ENCODE measurements at regions not wholly inside any gene's neighbourhood (a gene's known extent, or its start where the extent isn't known, plus 50 kb on each side); places are given as distances from the start of the nearest gene placed in this dataset.

DNA sequence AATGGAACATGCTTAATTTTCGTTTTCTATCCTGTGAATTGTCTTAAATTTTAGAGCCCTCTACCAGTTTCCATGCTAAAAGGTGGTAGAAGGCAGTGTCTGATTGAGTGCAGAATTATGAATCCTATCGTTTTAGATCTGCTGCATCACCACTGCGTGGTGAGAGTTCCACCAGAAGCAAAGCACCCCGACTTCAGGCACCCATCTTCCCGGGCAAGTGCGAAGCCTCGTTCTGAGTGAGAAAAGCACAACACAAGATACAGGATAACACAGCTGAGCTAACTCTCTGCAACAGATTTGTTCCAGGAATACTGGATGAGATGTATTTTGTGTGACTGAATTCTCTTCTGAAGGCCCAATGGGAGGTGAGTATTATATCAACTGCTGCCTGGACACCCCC is 471.5 kb downstream of the EIPR1 start:
- no peak overlapping the region for H3K4me2 ChIP-seq (ENCODE audit: low read length)
- peaks cover 10% of the 10 kb centered on the region for H3K4me1 ChIP-seq (ENCODE audit: control insufficient read depth, low read length)
- no peak overlapping the region for H3K4me3 ChIP-seq (ENCODE audit: low read length)
- no peaks in the 10 kb centered on the region for H3K79me2 ChIP-seq (ENCODE audit: control insufficient read depth, low read length)
- no peaks in the 10 kb centered on the region for H4K20me1 ChIP-seq (ENCODE audit: control insufficient read depth, insufficient read depth, low read depth, low read length)
- no peak overlapping the region for H3K27ac ChIP-seq (ENCODE audit: low read depth, low read length)
- no peaks in the 10 kb centered on the region for H3K36me3 ChIP-seq (ENCODE audit: control insufficient read depth, low read length)
- H3K9me3 ChIP-seq (ENCODE audit: control insufficient read depth, insufficient read depth, low read length): no peaks in the 10 kb centered on the region
- peaks cover 2% of the 10 kb centered on the region; the same call in 1 of the 2 replicates for H3F3A ChIP-seq (ENCODE audit: control insufficient read depth, insufficient read depth)
- no peaks in the 10 kb centered on the region for H3K27me3 ChIP-seq (ENCODE audit: control insufficient read depth, low read length)
- no peaks in the 10 kb centered on the region for H3K9me2 ChIP-seq (replicated peaks; ENCODE audit: control insufficient read depth, low read length)
- TF ChIP-seq, protein P1, sequence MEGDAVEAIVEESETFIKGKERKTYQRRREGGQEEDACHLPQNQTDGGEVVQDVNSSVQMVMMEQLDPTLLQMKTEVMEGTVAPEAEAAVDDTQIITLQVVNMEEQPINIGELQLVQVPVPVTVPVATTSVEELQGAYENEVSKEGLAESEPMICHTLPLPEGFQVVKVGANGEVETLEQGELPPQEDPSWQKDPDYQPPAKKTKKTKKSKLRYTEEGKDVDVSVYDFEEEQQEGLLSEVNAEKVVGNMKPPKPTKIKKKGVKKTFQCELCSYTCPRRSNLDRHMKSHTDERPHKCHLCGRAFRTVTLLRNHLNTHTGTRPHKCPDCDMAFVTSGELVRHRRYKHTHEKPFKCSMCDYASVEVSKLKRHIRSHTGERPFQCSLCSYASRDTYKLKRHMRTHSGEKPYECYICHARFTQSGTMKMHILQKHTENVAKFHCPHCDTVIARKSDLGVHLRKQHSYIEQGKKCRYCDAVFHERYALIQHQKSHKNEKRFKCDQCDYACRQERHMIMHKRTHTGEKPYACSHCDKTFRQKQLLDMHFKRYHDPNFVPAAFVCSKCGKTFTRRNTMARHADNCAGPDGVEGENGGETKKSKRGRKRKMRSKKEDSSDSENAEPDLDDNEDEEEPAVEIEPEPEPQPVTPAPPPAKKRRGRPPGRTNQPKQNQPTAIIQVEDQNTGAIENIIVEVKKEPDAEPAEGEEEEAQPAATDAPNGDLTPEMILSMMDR (IDR thresholded peaks at IDR 0.05; ENCODE audit: low read depth, low read length, poor library complexity, severe bottlenecking): no peak
- no peak for TF ChIP-seq EZH2phosphoT487 (IDR thresholded peaks at IDR 0.05; ENCODE audit: borderline replicate concordance, low read length)

GRCh38 chr2:2904721-2905350 is 472.8 kb downstream of the EIPR1 start:
- no peaks in the 10 kb centered on the region for H4K20me1 ChIP-seq (ENCODE audit: control insufficient read depth, insufficient read depth, low read depth, low read length)
- H3K9me2 ChIP-seq (replicated peaks; ENCODE audit: control insufficient read depth, low read length): no peaks in the 10 kb centered on the region
- TF ChIP-seq, protein P1 (IDR thresholded peaks at IDR 0.05; ENCODE audit: low read depth, low read length, poor library complexity, severe bottlenecking): no peak
- no peak for TF ChIP-seq EZH2phosphoT487 (IDR thresholded peaks at IDR 0.05; ENCODE audit: borderline replicate concordance, low read length)
- peaks cover 2% of the 10 kb centered on the region; the same call in 1 of the 2 replicates for H3F3A ChIP-seq (ENCODE audit: control insufficient read depth, insufficient read depth)
- H3K27ac ChIP-seq (ENCODE audit: low read depth, low read length): no peak overlapping the region
- peaks cover 14% of the 10 kb centered on the region for H3K4me1 ChIP-seq (ENCODE audit: control insufficient read depth, low read length)
- no peak overlapping the region for H3K4me2 ChIP-seq (ENCODE audit: low read length)
- no peaks in the 10 kb centered on the region for H3K27me3 ChIP-seq (ENCODE audit: control insufficient read depth, low read length)
- no peaks in the 10 kb centered on the region for H3K36me3 ChIP-seq (ENCODE audit: control insufficient read depth, low read length)
- no peak overlapping the region for H3K4me3 ChIP-seq (ENCODE audit: low read length)
- no peaks in the 10 kb centered on the region for H3K79me2 ChIP-seq (ENCODE audit: control insufficient read depth, low read length)
- H3K9me3 ChIP-seq (ENCODE audit: control insufficient read depth, insufficient read depth, low read length): no peaks in the 10 kb centered on the region

DNA sequence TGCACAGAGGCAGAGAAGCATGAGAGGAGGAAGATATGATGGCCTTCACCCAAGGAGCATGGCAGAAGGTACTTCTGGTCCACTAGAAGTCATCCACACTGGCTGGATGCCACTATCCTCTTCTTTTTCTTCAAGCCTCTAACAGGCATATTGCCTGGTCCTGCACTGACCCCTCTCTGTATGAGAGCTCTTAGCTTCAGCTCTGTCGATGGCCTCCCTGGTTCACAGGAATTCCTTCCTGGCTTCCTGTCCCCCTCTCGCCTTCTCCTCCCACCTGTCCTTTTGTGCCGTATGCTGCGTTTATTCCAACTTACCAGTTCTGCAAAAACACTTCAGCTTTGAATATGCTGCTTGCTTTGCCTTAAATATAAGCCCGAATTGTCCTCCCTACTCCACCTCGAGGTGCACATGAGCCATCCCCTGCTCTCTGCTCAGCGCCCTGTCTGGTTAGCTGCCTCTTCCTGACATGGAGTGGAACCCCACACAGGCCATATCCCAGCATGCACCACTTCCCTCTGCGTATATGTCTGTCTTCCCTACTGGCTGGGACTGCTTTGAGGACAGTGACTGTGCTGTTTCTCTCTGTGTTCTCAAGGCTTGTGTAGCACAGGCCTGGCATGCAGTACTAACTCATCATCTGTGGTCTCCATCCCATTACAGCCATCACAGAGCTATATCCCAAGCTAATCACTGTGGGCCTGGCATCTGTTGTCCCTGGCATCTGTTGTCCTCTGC is 474.9 kb downstream of the EIPR1 start:
- H3K4me2 ChIP-seq (ENCODE audit: low read length): no peak overlapping the region
- H3K9me3 ChIP-seq (ENCODE audit: control insufficient read depth, insufficient read depth, low read length): no peaks in the 10 kb centered on the region
- no peaks in the 10 kb centered on the region for H4K20me1 ChIP-seq (ENCODE audit: control insufficient read depth, insufficient read depth, low read depth, low read length)
- no peak overlapping the region for H3K27ac ChIP-seq (ENCODE audit: low read depth, low read length)
- peaks cover 22% of the 10 kb centered on the region for H3K4me1 ChIP-seq (ENCODE audit: control insufficient read depth, low read length)
- no peaks in the 10 kb centered on the region for H3K79me2 ChIP-seq (ENCODE audit: control insufficient read depth, low read length)
- no peaks in the 10 kb centered on the region for H3K27me3 ChIP-seq (ENCODE audit: control insufficient read depth, low read length)
- no peak overlapping the region for H3K4me3 ChIP-seq (ENCODE audit: low read length)
- H3F3A ChIP-seq (ENCODE audit: control insufficient read depth, insufficient read depth): peaks cover 2% of the 10 kb centered on the region; the same call in 1 of the 2 replicates
- no peaks in the 10 kb centered on the region for H3K36me3 ChIP-seq (ENCODE audit: control insufficient read depth, low read length)
- TF ChIP-seq, protein P1 (IDR thresholded peaks at IDR 0.05; ENCODE audit: low read depth, low read length, poor library complexity, severe bottlenecking): no peak
- no peak for TF ChIP-seq EZH2phosphoT487 (IDR thresholded peaks at IDR 0.05; ENCODE audit: borderline replicate concordance, low read length)
- no peaks in the 10 kb centered on the region for H3K9me2 ChIP-seq (replicated peaks; ENCODE audit: control insufficient read depth, low read length)

Measured in DOHH2 (cell line).